Stimulated activated naive CD8-positive, alpha-beta T cell treated with anti-CD3 and anti-CD28 coated beads, Interleukin-15, Interleukin-2, amounts not matched to agents 100 ng/mL and 50 ng/mL, for 24 hours (primary cell): ENCODE measurements at regions not wholly inside any gene's neighbourhood (a gene's known extent, or its start where the extent isn't known, plus 50 kb on each side); places are given as distances from the start of the nearest gene placed in this dataset.
"Not testable (repeated sequence)": the region's sequence is repeated elsewhere in the genome, so short reads cannot be mapped to it uniquely, and the experiment has no call there.

Experiments
- H3K27ac Mint-ChIP-seq: one replicate; pipeline ENCODE4 v1.8.0; 2021; ENCODE audit warnings: mild to moderate bottlenecking, mixed read lengths
- H3K27me3 Mint-ChIP-seq: one replicate; pipeline ENCODE4 v1.8.0; 2021; ENCODE audit warnings: mixed read lengths
- H3K36me3 Mint-ChIP-seq: one replicate; pipeline ENCODE4 v1.8.0; 2021; ENCODE audit warnings: low read depth, mixed read lengths
- H3K4me1 Mint-ChIP-seq: one replicate; pipeline ENCODE4 v1.8.0; 2021; ENCODE audit warnings: low read depth, mixed read lengths
- H3K4me3 Mint-ChIP-seq: one replicate; pipeline ENCODE4 v1.8.0; 2021; ENCODE audit warnings: mild to moderate bottlenecking, mixed read lengths
- H3K9me3 Mint-ChIP-seq: one replicate; pipeline ENCODE4 v1.8.0; 2021; ENCODE audit warnings: mixed read lengths

DNA sequence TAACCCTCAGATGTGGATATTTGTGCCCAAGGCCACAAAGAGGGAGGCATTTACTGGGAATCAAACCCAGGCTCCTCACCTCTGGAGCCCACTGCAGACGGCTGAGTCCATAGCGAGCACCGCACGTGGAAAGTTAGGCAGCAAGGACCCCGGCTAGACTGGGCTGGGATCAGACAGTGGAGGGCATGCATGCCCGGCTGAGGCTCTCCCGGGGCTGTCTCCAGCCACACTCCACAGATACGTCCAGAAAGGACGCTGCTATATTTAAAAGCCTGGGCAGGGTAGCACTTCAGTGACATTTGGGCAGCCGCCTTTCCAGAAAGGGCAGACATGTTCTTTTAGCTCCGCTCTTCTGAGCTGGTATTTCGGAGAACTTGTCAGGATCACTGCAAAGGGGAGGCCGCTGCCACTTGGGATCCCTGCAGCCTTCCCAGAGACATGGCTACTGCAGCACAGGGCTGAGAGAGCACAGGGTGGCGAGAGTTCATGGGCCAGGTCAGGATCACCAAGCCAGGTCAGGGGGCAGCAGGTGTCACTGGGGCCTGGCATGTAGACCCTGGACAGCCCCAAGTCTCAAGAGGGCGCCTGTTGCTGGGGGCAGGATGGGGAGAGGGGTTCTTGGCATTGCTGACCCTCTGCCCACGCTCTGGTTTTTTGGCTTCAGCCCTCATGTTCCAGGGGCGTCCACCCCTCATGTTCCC is 121.7 kb downstream of the PHETA1 start:
- Mint-ChIP-seq H3K36me3 (no peaks in the 10 kb centered on the region), H3K4me1 (no peaks in the 10 kb centered on the region), H3K27me3 (peaks cover 5% of the 10 kb centered on the region), H3K27ac (no peak overlapping the region), H3K9me3 (peaks cover 3% of the 10 kb centered on the region), H3K4me3 (no peak overlapping the region)

DNA sequence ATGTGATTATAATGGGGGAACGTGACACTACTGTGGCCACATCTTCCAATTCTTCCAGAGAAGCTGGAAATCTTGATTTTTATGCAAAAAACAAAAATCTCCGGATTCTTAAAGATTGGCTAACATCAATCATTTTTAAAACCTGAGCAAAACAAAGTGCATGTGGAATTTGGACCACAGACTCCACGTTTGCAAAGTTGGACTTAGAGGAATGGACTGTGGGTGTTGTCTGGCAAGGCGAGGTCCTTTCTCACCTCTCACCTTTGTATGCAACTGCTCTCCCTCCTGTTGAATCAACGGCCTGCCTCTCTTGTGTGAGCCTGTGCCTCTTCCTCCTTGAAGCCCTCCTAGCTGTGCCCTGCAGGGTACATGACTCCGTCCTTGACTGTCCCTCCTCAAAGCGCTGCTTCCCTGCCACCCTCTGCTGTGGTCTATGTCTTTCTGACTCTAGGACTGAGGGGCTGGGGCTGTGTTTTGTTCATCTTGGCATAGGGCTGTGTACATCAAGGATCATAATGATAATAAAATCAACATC is 122.4 kb downstream of the PHETA1 start:
- peaks cover 3% of the 10 kb centered on the region for H3K9me3 Mint-ChIP-seq
- no peak overlapping the region for H3K27ac Mint-ChIP-seq
- H3K36me3 Mint-ChIP-seq = no peaks in the 10 kb centered on the region
- H3K4me1 Mint-ChIP-seq = no peaks in the 10 kb centered on the region
- H3K27me3 Mint-ChIP-seq = peaks cover 5% of the 10 kb centered on the region
- no peak overlapping the region for H3K4me3 Mint-ChIP-seq

DNA sequence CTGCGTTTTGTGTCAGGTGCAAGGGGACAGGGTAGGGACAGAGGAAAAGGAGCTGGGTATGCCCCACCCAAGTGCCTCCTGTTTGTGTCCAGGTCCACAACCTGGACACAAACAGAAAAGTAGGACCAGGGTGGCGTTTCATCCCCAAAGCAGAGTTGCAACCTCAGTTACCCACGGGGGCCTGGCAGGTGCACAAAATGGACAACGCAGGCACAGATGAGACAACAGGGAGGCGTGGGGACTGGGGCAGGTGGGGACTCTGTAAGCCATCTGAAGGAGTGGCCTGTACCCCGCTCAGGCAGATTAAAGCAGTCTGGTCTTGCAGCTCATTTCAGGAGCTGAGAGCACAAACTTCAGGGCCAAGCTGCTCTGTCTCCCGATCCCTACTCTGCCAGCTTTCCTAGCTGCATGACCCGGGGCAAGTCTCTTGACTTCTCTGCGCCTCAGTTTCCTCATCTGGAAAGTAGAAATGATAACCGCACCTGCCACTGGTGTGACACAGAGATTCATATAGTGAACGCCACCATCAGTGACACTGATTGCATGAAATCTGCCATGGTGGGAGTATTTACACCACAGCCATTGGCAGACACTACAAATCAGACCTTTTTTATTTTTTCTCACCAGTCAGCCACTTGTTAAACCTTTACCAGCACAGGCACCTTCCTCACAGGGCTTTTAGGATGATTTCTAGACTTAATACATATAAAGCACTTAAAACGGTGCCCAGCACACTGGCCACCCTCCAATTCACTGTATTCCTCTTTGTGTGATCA is 123.0 kb downstream of the PHETA1 start:
- H3K4me3 Mint-ChIP-seq = no peak overlapping the region
- H3K4me1 Mint-ChIP-seq = no peaks in the 10 kb centered on the region
- H3K27me3 Mint-ChIP-seq = peaks cover 2% of the 10 kb centered on the region
- peaks cover 3% of the 10 kb centered on the region for H3K9me3 Mint-ChIP-seq
- H3K27ac Mint-ChIP-seq = no peak overlapping the region
- no peaks in the 10 kb centered on the region for H3K36me3 Mint-ChIP-seq

DNA sequence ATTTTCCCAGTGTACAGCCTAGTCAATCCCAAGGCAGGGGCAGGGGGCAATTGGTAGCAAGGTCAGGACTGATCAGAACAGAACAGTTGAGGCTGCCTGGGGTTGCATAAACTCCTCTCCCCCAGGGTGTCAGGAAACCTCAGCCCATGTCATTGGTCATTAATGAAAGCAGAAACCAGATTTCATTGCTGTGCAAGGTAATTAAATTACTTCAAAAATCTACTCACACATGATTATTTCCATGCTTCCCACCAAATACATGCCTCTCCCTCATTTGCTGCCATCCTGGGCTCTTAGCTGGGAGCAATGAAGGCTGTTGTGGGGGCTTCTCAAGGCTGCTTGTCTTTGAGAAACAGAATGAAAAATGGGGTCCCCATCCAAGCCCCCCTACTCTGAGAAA is 124.2 kb downstream of the PHETA1 start:
- Mint-ChIP-seq H3K36me3 (no peaks in the 10 kb centered on the region), H3K27me3 (no peaks in the 10 kb centered on the region), H3K27ac (no peak overlapping the region), H3K4me1 (no peaks in the 10 kb centered on the region), H3K9me3 (peaks cover 3% of the 10 kb centered on the region), H3K4me3 (no peak overlapping the region)

DNA sequence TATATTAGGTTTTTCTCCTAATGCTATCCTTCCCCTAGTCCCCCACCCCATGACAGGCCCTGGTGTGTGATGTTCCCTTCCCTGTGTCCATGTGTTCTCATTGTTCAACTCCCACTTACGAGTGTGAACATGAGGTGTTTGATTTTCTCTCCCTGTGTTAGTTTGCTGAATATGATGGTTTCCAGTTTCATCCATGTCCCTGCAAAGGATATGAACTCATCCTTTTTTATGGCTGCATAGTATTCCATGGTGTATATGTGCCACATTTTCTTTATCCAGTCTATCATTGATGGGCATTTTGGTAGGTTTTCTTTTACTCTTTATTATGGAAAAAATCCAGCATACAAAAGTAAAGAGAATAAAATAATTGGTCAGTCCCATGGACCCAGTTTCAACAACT is 126.1 kb downstream of the PHETA1 start:
- not testable (repeated sequence) for H3K4me3 Mint-ChIP-seq, H3K27me3 Mint-ChIP-seq, H3K36me3 Mint-ChIP-seq, H3K27ac Mint-ChIP-seq, H3K4me1 Mint-ChIP-seq, H3K9me3 Mint-ChIP-seq

GRCh38 chr12:111242184-111242583 is 126.7 kb downstream of the PHETA1 start:
- Mint-ChIP-seq H3K4me1 (no peaks in the 10 kb centered on the region), H3K36me3 (no peaks in the 10 kb centered on the region), H3K9me3 (peaks cover 3% of the 10 kb centered on the region), H3K4me3 (no peak overlapping the region), H3K27me3 (peaks cover 4% of the 10 kb centered on the region), H3K27ac (no peak overlapping the region)

- H3K27ac Mint-ChIP-seq = no peak overlapping the region
- H3K9me3 Mint-ChIP-seq = peaks cover 3% of the 10 kb centered on the region
- H3K36me3 Mint-ChIP-seq = no peaks in the 10 kb centered on the region
- peaks cover 4% of the 10 kb centered on the region for H3K27me3 Mint-ChIP-seq
- H3K4me3 Mint-ChIP-seq = no peak overlapping the region
- no peaks in the 10 kb centered on the region for H3K4me1 Mint-ChIP-seq
Observed at GRCh38 chr12:111240374-111240773, 128.5 kb downstream of the PHETA1 start.

GRCh38 chr12:111239235-111239634 is 129.7 kb downstream of the PHETA1 start:
- no peak overlapping the region for H3K27ac Mint-ChIP-seq
- peaks cover 7% of the 10 kb centered on the region for H3K27me3 Mint-ChIP-seq
- no peaks in the 10 kb centered on the region for H3K36me3 Mint-ChIP-seq
- no peaks in the 10 kb centered on the region for H3K9me3 Mint-ChIP-seq
- H3K4me3 Mint-ChIP-seq = no peak overlapping the region
- no peaks in the 10 kb centered on the region for H3K4me1 Mint-ChIP-seq

DNA sequence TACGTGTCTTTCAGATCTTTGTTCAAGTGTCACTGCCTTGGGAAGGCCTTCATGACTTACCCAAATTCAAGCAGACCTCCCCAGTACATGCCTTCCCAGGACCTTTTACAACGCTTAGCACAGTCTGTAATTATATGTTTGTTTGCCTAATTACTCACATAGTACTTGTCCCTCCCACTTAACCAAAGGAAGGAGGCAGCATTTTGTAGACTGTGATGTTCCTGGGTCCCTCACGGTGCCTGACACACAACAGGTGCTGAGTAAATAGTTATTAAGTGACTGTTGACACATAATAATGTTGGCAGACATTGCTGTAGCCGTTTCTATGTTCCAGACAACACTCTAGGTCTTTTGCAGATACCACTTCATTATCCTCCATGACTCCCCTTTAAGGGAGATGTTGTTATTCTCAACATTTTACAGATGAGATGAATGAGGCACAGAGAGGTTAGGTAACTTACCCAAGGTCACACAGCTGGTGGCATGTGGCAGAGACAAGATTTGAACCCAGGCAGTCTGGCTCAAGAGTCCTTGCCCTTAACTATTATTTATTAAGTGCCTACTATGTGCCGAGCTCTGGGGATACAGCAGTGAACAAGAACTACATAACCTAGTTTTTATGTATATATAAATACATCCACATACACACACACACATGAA is 130.7 kb downstream of the PHETA1 start:
- no peaks in the 10 kb centered on the region for H3K36me3 Mint-ChIP-seq
- H3K27ac Mint-ChIP-seq = no peak overlapping the region
- H3K4me3 Mint-ChIP-seq = no peak overlapping the region
- no peaks in the 10 kb centered on the region for H3K4me1 Mint-ChIP-seq
- H3K27me3 Mint-ChIP-seq = peaks cover 8% of the 10 kb centered on the region
- no peaks in the 10 kb centered on the region for H3K9me3 Mint-ChIP-seq

- not testable (repeated sequence) for H3K9me3 Mint-ChIP-seq, H3K4me1 Mint-ChIP-seq, H3K27ac Mint-ChIP-seq, H3K36me3 Mint-ChIP-seq, H3K4me3 Mint-ChIP-seq
- peaks cover 13% of the 10 kb centered on the region for H3K27me3 Mint-ChIP-seq
Observed at GRCh38 chr12:111234491-111234890, 134.4 kb downstream of the PHETA1 start.

GRCh38 chr12:111233786-111234185 is 135.1 kb downstream of the PHETA1 start:
- Mint-ChIP-seq H3K4me3 (no peak overlapping the region), H3K9me3 (no peaks in the 10 kb centered on the region), H3K36me3 (no peaks in the 10 kb centered on the region), H3K4me1 (no peaks in the 10 kb centered on the region), H3K27me3 (peaks cover 13% of the 10 kb centered on the region), H3K27ac (no peak overlapping the region)

DNA sequence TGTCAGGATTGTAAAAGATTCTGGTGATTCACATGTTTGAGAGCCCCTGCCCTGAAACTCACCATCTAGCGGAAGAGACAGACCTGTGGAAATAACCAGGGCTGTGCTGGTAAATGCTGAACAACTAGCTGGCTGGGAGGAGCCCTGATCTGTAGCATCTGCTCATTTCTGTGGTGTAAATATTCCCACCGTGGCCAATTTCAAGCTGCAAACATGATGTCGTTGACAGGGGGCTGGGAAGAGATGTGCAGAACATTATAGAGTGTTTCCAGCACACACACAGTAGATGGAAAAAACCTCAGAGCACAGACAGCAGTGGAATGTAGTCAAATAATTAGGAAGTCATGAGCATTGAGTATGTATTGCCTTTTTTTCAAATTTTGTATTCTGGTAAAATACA is 138.2 kb downstream of the PHETA1 start:
- Mint-ChIP-seq H3K4me1 (no peaks in the 10 kb centered on the region), H3K27me3 (peaks cover 9% of the 10 kb centered on the region), H3K9me3 (no peaks in the 10 kb centered on the region), H3K36me3 (no peaks in the 10 kb centered on the region), H3K27ac (no peak overlapping the region), H3K4me3 (no peak overlapping the region)

DNA sequence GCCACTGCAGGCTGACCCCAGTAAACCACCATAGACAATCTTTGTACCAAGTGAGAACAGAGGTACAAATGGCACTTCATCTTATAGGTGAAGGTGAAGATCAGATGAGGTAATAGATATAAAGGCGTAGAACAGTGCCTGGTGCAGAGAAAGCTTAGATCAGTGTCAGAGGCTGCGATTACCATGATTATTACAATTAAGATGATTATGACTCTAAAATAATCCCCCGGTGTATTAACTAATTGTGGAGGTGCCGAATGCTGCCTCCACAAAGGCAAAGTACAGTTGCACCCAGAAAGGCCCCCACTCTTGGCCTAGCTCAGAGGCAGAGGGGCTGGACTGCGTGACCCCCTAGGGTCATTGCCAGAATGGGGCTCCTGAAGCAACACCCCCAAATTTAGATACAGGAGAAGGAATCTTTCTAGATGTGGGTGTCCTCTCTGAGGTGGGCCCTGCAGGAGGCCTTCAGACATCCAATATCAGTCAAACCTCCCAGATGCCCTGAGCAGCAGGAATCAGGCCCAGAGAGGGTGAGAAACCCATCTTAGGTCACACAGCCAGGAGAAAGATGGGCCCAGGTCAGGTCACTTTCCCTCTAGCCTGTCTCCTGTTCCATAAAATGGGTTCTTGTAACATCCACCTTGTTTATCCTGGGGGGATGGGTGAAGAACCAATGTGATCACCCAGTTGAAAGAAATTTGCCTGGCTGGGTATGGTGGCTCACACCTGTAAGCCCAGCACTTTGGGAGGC is 139.8 kb downstream of the PHETA1 start:
- H3K4me3 Mint-ChIP-seq = no peak overlapping the region
- H3K36me3 Mint-ChIP-seq = no peaks in the 10 kb centered on the region
- H3K9me3 Mint-ChIP-seq = no peaks in the 10 kb centered on the region
- peaks cover 3% of the 10 kb centered on the region for H3K4me1 Mint-ChIP-seq
- H3K27ac Mint-ChIP-seq = no peak overlapping the region
- H3K27me3 Mint-ChIP-seq = peaks cover 5% of the 10 kb centered on the region

DNA sequence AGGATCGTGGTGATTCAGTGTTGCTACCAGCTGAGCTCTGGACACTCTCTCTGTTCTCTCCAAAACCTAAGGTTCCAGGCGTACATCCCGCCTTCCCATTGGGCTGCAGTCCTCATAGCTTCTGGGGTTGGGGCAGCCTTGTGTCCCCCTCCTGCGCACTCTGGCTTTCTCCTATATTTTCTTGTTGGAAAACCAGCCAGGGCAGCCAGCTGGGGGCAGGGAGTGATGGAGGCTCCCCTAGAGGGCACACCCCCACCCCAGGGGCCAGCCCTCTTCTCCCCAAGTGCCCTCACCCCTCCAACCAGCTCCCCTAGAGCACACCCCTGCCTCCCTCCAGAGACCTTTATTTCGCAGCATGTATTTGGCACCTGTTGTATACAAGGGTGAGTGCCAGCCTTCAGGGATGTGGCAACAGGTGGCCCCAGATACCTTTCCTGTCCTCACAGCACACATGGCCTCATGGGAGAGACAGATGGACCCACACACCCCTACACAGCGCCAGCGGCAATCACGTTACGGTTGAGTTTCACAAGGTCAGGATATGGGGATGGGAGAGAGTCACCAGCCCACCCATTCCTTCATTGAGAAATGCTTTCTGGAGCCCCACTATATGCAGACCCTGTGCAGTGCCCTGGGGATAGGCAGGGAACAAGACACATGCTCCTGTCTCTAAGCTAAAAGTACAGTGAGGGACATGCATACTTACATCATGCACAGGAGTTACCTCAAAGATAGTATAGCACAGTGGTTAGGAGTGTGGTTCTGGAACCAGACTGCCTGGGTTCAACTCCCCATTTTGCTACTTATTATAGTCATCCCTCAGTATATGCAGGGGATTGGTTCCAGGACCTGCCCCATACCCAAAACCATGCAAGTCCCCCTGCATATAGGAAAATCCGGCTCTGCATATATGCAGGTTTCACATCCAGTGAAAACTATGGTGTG is 141.1 kb downstream of the PHETA1 start:
- Mint-ChIP-seq H3K4me1 (peaks cover 3% of the 10 kb centered on the region), H3K27ac (no peak overlapping the region), H3K27me3 (peaks cover 5% of the 10 kb centered on the region), H3K4me3 (no peak overlapping the region), H3K9me3 (no peaks in the 10 kb centered on the region), H3K36me3 (no peaks in the 10 kb centered on the region)
